Choroid plexus epithelial cell (primary cell): ENCODE measurements at regions not wholly inside any gene's neighbourhood (a gene's known extent, or its start where the extent isn't known, plus 50 kb on each side); places are given as distances from the start of the nearest gene placed in this dataset.

Experiments
- DNase-seq: peaks from one replicate; pipeline ENCODE4 v3.0.0-alpha.2; 2010; ENCODE audit warnings: low read depth
- H3K4me3 ChIP-seq: 2 replicates; pipeline ENCODE4 v1.5.1; 2011; ENCODE audit warnings: low read depth, mild to moderate bottlenecking, control low read depth, low read length, moderate library complexity
- CTCF ChIP-seq: conservative IDR thresholded peaks from 2 replicates; pipeline ENCODE4 v1.5.1; 2011; ENCODE audit warnings: low read depth, mild to moderate bottlenecking, control low read depth, inconsistent platforms, low read length, moderate library complexity

- TF ChIP-seq CTCF, result no peak
- H3K4me3 ChIP-seq, result no peak overlapping the region
- DNase-seq, result no peak
Measured at GRCh38 chr3:96200897-96201296, 613.5 kb upstream of the EPHA6 start.

GRCh38 chr3:96201463-96201862 lies 612.9 kb upstream of the EPHA6 start:
- H3K4me3 ChIP-seq, result no peak overlapping the region
- DNase-seq, result no peak

DNA sequence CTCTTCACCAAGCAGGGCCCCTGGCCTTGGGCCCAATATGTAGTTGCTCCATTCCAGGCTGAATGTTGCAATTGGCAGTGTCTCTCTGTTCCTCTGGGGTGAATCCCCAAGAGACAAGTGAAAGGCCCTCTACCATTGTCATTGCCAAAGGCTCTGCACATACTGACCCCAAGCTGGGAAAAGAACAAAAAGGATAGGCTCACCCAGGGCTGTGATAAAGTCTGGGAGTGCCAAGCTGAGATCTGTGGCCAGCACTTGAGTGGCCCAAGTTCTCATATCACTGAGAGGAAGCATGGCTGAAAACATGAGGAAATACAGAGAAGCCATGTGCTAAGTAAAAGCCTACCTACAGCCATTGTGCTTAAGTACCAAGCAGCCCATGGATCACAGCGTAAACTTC lies 612.2 kb upstream of the EPHA6 start:
- TF ChIP-seq CTCF, result no peak
- no peak overlapping the region for H3K4me3 ChIP-seq
- DNase-seq, result no peak

More at GRCh38 chr3:96201463-96201862, 612.9 kb upstream of the EPHA6 start:
- no peak for TF ChIP-seq CTCF

GRCh38 chr3:96209699-96210098 lies 604.7 kb upstream of the EPHA6 start:
- DNase-seq, result no peak
- H3K4me3 ChIP-seq, result no peak overlapping the region
- TF ChIP-seq CTCF, result no peak

- H3K4me3 ChIP-seq, result no peak overlapping the region
- TF ChIP-seq CTCF, result no peak
- no peak for DNase-seq
Measured at GRCh38 chr3:96213393-96213792, 601.0 kb upstream of the EPHA6 start.

DNA sequence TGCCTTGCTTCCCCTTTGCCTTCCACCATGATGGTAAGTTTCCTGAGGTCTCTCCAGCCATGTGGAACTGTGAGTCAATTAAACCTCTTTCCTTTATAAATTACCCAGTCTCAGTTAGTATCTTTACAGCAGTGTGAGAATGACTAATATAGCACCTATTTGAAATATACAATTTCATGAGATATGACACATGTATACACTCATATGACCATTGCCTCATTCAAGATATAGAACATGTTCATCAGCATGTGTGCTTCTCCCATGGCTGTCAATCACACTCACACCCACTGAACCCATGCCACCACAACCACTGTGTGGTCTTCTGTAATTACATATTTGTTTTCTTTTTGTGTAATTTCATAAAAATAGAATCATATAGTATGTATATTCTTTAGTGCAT lies 599.5 kb upstream of the EPHA6 start:
- TF ChIP-seq CTCF, result no peak
- DNase-seq, result no peak
- H3K4me3 ChIP-seq, result no peak overlapping the region

- DNase-seq, result no peak
- no peak for TF ChIP-seq CTCF
- no peak overlapping the region for H3K4me3 ChIP-seq
Measured at GRCh38 chr3:96225494-96225893, 588.9 kb upstream of the EPHA6 start.
